IPS DF 4.7 (cell line): ENCODE measurements at regions not wholly inside any gene's neighbourhood (a gene's known extent, or its start where the extent isn't known, plus 50 kb on each side); places are given as distances from the start of the nearest gene placed in this dataset.

Source experiments
- DNase-seq: peaks from one replicate; pipeline ENCODE4 v3.0.0-alpha.2; 2013; ENCODE audit warnings: low spot score; ENCODE audit errors: extremely low read depth

- DNase-seq = no peak
Measured at GRCh38 chr4:128390475-128390996, 102.9 kb upstream of the PGRMC2 start.

- no peak for DNase-seq
Measured at GRCh38 chr4:128388796-128389195, 101.2 kb upstream of the PGRMC2 start.

DNA sequence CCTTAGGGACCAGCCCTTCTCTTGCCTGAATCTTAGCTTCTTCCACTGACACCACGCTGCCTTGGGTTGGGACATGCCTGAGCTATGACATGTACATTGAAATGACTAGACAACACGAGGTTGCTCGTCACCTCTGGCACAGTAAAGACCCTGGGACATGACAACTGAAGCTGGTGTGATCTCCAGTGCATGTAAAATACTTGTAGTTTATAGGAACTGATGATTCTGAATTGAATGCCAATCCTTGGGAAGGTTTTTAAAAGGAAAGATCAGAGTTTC, 100.7 kb upstream of the PGRMC2 start:
- no peak for DNase-seq

GRCh38 chr4:128387600-128388351, 100.2 kb upstream of the PGRMC2 start:
- DNase-seq = no peak

- no peak for DNase-seq
Measured at GRCh38 chr4:128386761-128387599, 99.4 kb upstream of the PGRMC2 start.

GRCh38 chr4:128385683-128386304, 98.2 kb upstream of the PGRMC2 start:
- DNase-seq = no peak

- DNase-seq = no peak
Measured at GRCh38 chr4:128384765-128385598, 97.4 kb upstream of the PGRMC2 start.

DNA sequence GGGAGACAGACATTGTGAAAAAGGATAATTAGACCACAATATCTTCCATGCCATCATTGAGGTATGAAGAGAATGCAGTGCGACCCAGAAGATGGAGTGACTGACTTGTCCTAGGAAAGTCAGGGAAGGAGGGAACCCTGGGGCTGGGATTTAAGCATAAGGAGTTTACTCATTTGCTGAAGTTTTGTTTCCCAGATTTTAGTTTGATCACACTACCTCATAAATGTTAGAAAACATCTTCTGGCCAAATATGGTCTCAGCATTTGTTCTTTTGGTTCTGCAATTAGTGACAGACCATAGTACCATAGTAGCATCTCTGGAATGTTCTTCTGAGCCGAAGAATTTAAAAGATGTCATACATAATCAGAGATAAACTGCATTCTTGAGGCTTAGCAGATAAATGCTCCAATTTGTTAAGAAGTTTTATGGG, 96.5 kb upstream of the PGRMC2 start:
- no peak for DNase-seq

DNA sequence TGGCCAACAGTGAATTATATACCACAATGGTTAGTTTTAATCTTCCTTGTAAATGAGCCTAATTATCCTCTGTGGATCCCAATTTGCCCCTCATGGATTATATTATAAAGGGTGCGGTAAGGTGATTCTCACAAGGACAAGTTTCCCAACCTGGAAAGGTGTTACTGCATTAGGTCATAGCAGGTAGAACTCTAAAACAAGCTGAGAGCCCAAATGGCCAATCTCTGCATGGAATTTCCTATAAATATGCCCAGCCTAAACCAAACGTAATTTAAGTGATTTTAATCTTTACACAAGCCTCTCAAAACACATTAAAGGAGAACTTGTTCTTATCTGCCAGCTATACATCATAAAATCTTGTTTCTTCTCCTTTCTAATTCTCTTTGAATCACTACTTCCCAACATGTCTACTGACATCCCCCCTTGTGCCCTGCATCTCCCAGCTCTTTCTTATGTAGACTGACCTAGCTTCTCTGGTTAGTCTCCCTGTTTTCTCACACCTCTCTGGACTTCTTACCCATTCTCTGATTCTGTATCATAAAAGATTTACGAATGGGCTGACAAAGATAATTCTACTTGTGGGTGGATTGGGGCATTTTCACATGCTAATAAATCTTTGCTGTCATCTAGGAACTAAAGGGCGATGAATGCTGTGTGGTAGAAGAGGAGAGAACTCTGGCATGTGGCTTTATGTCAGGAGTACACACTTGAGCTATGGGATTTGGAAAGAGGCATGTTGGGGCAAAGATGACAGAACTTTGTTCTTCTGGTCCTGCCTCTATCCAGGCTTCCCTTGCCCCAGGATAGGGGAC, 94.3 kb upstream of the PGRMC2 start:
- no peak for DNase-seq

DNA sequence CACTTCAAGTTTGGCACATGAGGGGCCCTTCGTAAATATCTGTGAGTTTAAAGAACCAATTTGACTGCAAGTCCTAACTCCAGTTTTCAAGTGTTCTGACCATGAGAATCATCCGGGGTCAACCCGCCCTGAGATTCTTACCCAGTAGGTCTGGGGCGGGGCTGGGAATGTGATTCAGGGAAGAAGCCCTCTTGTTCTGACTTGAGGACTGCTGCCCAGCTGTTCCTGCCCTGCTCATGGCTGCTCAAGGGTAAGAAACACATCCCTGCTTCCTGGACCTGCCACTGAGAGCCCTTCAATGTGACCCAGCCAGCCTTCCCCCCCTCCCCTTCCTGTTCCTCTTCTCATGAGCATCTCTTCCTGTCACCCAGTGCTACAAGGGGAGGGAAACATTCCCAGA, 92.7 kb upstream of the PGRMC2 start:
- no peak for DNase-seq

DNA sequence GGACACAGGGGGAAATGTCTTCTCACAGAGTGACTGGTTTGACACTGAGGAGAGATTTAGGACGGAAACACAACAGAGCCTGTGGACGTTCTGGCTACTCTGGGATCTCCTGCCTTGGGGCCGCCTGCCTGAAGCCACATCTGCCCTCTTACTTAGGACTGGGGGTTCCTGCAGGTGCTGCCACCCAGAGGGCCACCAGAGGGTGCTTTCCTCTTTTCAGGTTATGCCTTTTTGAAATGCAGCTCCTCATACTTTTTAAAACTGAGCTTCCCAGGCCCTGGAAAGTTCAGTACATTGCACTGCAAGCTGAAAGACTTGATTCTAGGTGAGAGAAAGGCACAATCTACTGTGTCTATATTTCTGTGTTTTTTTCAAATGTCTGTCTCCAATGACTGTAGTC, 92.2 kb upstream of the PGRMC2 start:
- no peak for DNase-seq

GRCh38 chr4:128378668-128379067, 91.1 kb upstream of the PGRMC2 start:
- DNase-seq = no peak

DNA sequence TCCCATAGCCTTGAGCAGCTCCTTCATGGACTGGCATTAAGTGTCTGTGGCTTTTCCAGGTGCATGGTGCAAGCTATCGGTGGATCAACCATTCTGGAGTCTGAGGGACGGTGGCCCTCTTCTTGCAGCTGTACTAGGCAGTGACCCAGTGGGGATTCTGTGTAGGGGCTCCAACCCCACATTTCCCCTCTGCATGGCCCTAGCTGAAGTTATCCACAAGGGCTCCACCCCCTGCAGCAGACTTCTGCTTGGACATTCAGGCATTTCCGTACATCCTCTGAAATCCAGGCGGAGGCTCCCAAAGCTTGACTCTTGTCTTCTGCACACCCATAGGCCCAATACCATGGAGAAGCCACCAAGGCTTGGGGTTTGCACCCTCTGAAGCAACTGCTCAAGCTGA, 89.3 kb upstream of the PGRMC2 start:
- DNase-seq = no peak

GRCh38 chr4:128376303-128376702, 88.7 kb upstream of the PGRMC2 start:
- no peak for DNase-seq

DNA sequence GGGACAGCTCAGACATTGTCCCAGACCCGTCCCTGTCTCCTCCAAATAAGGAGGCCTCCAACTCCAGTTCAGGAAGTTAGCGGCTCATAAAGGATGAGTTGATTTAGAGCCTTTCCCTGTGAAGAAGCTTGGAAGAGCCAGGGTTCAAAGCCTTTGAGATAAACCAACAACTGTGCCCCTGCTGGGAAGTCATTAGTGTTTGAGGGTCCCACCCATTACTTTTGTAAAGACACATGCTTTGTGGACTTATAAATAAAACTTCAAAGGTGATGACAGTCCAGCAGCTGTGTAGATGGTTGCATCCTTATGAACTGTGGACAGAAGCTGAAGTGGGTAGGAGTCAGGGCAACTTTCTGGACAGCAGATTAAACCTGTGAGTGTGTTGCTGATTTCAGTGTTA, 86.0 kb upstream of the PGRMC2 start:
- DNase-seq = no peak

DNA sequence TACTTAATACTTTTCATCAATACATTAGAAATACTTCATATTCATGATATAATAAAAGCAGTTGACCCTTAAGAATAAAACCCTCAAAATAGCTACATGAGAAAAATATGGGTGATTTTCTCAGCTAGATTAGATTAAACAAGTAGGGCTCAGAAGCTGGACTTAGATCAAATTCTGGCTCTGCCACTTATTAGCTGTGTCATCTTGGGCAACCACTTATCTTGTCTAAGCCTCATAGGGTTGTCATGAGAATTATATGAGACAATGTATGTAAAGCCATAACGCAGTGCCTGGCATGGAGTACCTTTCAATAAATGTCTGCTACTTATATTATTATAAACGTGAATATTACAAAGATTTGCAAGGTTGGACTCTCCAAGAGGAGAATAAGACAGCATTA, 84.3 kb upstream of the PGRMC2 start:
- DNase-seq = no peak

DNA sequence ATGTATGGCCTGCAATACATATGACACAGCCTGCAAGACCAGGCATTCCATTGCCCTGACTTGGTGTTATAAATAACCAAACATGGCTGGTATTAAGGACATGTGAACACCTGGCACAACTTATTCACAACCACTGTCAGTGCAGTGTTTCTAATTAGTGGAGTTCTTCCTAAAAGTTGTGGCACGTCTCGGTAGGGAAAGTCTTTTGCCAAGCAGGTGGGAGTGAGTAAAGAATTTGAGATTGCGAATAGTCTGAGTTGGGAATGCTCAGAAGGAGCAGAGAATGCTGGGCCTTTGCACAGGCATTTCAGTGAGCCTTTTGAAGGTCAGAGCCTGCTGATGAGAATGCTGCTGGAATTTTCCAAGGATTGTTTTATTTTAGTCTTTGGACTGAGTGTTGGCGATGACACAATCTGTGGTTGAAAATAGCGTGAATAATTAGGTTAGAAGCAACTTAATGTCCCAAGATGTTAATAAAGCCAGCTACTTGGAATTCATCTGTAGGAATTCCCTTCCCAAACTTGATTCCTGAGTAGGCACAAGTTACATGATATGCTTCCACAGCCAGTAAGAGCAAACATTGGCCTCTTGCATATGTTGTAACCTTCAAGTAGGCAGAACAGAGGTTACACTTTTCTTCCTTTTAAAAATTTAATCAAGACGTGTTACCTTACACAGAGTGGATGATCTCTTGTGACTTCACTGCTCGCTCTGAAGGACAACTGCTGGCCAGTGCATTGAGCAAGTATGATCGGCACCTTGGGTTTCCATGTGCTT, 83.6 kb upstream of the PGRMC2 start:
- DNase-seq = no peak

DNA sequence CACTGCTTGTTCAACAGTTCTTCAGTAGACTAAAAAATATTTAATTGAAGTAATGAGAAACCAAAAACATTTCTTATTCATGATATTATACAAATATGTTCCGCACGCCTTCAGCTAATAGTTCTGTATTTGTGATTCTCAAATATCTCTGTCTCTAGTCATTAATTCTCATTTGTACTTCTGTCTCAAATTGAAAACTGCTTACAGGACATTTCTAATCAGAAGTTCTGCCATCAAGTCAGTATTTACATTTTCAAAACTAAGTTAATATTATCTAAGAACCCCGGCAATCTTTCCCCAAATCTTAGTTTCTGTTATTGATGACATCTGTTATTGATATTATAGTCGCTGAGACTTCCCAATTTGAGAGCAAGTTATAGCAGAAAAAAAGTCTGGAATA, 78.6 kb upstream of the PGRMC2 start:
- DNase-seq = no peak

- no peak for DNase-seq
Measured at GRCh38 chr4:128364565-128364964, 77.0 kb upstream of the PGRMC2 start.

DNA sequence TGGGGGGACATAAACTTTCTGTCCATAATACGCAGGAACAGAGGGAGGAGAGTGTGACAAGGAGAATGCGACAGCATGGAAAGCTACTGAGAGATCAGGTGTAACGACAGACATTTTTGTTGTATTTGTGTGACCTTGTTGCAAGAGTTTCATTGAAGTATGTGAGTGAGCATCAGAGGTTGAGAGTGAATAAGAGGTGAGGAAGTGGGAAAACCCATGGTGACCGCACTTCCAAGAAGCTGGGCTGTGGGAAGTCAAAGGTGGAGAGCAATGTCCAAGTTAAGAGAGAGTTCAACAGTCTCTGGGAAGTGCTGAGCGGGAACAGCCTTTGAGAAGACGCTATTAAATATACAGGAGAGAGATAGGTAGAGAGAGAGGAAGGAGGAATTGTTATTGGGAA, 76.4 kb upstream of the PGRMC2 start:
- no peak for DNase-seq
